Neuronal stem cell (in vitro differentiated cells): ENCODE measurements at regions not wholly inside any gene's neighbourhood (a gene's known extent, or its start where the extent isn't known, plus 50 kb on each side); places are given as distances from the start of the nearest gene placed in this dataset.

Experiments used
- DNase-seq: peaks from one replicate; pipeline ENCODE4 v3.0.0-alpha.2; 2013; ENCODE audit warnings: low spot score
- H2AFZ ChIP-seq: one replicate; pipeline ENCODE4 v1.6.1; 2013; ENCODE audit warnings: mild to moderate bottlenecking, low read length, inconsistent platforms
- H2AK5ac ChIP-seq: 2 replicates; pipeline ENCODE4 v1.6.1; 2013; ENCODE audit warnings: low read depth, mild to moderate bottlenecking, inconsistent platforms, low read length, moderate library complexity, mixed read lengths
- H2BK120ac ChIP-seq: 2 replicates; pipeline ENCODE4 v1.6.1; 2013; ENCODE audit warnings: low read depth, mild to moderate bottlenecking, inconsistent platforms, low read length, moderate library complexity, mixed read lengths
- H2BK12ac ChIP-seq: one replicate; pipeline ENCODE4 v1.6.1; 2013; ENCODE audit warnings: low read length, inconsistent platforms
- H2BK15ac ChIP-seq: 2 replicates; pipeline ENCODE4 v1.6.1; 2013; ENCODE audit warnings: mild to moderate bottlenecking, low read length, inconsistent platforms, mixed read lengths
- H2BK5ac ChIP-seq: one replicate; pipeline ENCODE4 v1.6.1; 2013; ENCODE audit warnings: inconsistent platforms, mild to moderate bottlenecking, low read length, moderate library complexity
- H3K14ac ChIP-seq: one replicate; pipeline ENCODE4 v1.6.1; 2013; ENCODE audit warnings: low read length, inconsistent platforms
- H3K18ac ChIP-seq: 2 replicates; pipeline ENCODE4 v1.6.1; 2013; ENCODE audit warnings: low read length, inconsistent platforms
- H3K23ac ChIP-seq: 2 replicates; pipeline ENCODE4 v1.6.1; 2013; ENCODE audit warnings: low read depth, mild to moderate bottlenecking, mixed read lengths, low read length, inconsistent platforms; ENCODE audit not compliant: poor library complexity
- H3K27ac ChIP-seq: replicated peaks from 3 replicates; pipeline ENCODE4 v1.5.1; 2013; ENCODE audit warnings: low read length, inconsistent platforms
- H3K27me3 ChIP-seq, 3 experiments: 2 replicates each; pipeline ENCODE4 v1.6.1; 2013; ENCODE audit warnings: low read length in 3 of 3, mild to moderate bottlenecking in 2 of 3, inconsistent platforms in 1 of 3, low read depth in 1 of 3, mixed read lengths in 1 of 3, moderate library complexity in 1 of 3; ENCODE audit not compliant: control insufficient read depth in 3 of 3, insufficient read depth in 3 of 3
- H3K36me3 ChIP-seq, 2 donors: replicated peaks in 1 of 2; 2 replicates each; pipeline ENCODE4 v1.6.1; 2013; ENCODE audit warnings: low read length in 2 of 2; ENCODE audit not compliant: control insufficient read depth in 2 of 2, insufficient read depth in 2 of 2
- H3K4ac ChIP-seq: 2 replicates; pipeline ENCODE4 v1.6.1; 2013; ENCODE audit warnings: inconsistent platforms, mild to moderate bottlenecking, low read length, moderate library complexity
- H3K4me1 ChIP-seq, 2 donors: 1 replicate in 1 of 2; 2 replicates in 1 of 2; pipeline ENCODE4 v1.6.1; 2013; ENCODE audit warnings: low read length in 2 of 2, low read depth in 1 of 2; ENCODE audit not compliant: control insufficient read depth in 2 of 2, insufficient read depth in 1 of 2
- H3K4me2 ChIP-seq: one replicate; pipeline ENCODE4 v1.6.1; 2013; ENCODE audit warnings: mild to moderate bottlenecking, low read length, inconsistent platforms; ENCODE audit not compliant: insufficient read depth, poor library complexity, severe bottlenecking
- H3K4me3 ChIP-seq, 2 donors: 2 replicates each; pipeline ENCODE4 v1.5.1; 2013; ENCODE audit warnings: low read length in 2 of 2, mild to moderate bottlenecking in 2 of 2, inconsistent platforms in 1 of 2, moderate library complexity in 1 of 2
- H3K79me1 ChIP-seq: one replicate; pipeline ENCODE4 v1.6.1; 2013; ENCODE audit warnings: low read depth, mild to moderate bottlenecking, inconsistent platforms, low read length, moderate library complexity
- H3K9ac ChIP-seq: one replicate; pipeline ENCODE4 v1.6.1; 2013; ENCODE audit warnings: mild to moderate bottlenecking, low read depth, low read length, inconsistent platforms; ENCODE audit not compliant: poor library complexity
- H3K9me3 ChIP-seq, 2 donors: replicated peaks in 1 of 2; 2 replicates each; pipeline versions ENCODE3 to v1.6.1; 2013; ENCODE audit warnings: low read length in 2 of 2, mild to moderate bottlenecking in 2 of 2, inconsistent platforms in 1 of 2, low read depth in 1 of 2, mixed read lengths in 1 of 2, moderate library complexity in 1 of 2; ENCODE audit not compliant: control insufficient read depth in 2 of 2, insufficient read depth in 1 of 2
- H4K8ac ChIP-seq: one replicate; pipeline ENCODE4 v1.6.1; 2013; ENCODE audit warnings: low read depth, mild to moderate bottlenecking, inconsistent platforms, low read length, moderate library complexity
- H4K91ac ChIP-seq: one replicate; pipeline ENCODE4 v1.6.1; 2013; ENCODE audit warnings: low read length, low read depth, mild to moderate bottlenecking, inconsistent platforms; ENCODE audit not compliant: poor library complexity
- WGBS, 2 donors: extraction: QIAGEN DNeasy Blood & Tissue Kit; methylation state at CpG; one replicate each; pipeline ENCODE4 v1.1.7; 2013; ENCODE audit warnings: missing lambda C conversion rate in 2 of 2, mixed read lengths in 1 of 2; ENCODE audit not compliant: insufficient read length in 2 of 2, insufficient replicate concordance in 1 of 2; ENCODE audit errors: extremely low coverage in 2 of 2; 5-methylcytosine and 5-hydroxymethylcytosine counted together

GRCh38 chr12:46936042-46936441, 110.2 kb upstream of the SLC38A4 start:
- no peak for DNase-seq
- no peak overlapping the region for H2AK5ac ChIP-seq
- H2BK120ac ChIP-seq = no peak overlapping the region
- H3K18ac ChIP-seq = no peak overlapping the region
- no peaks in the 10 kb centered on the region for H3K36me3 ChIP-seq
- H3K14ac ChIP-seq = no peak overlapping the region
- H3K9ac ChIP-seq = no peak overlapping the region
- H2BK15ac ChIP-seq = no peak overlapping the region
- H4K8ac ChIP-seq = no peak overlapping the region
- peaks cover 0 to 2% of the 10 kb centered on the region in 2 donors for H3K9me3 ChIP-seq
- no peak overlapping the region for H3K4me2 ChIP-seq
- H2BK5ac ChIP-seq = no peak overlapping the region
- no peak overlapping the region for H2BK12ac ChIP-seq
- no peak overlapping the region for H3K27ac ChIP-seq
- H4K91ac ChIP-seq = no peak overlapping the region
- no peaks in the 10 kb centered on the region for H3K27me3 ChIP-seq
- peaks cover 0 to 1% of the 10 kb centered on the region in 2 donors for H3K4me1 ChIP-seq
- H3K79me1 ChIP-seq = no peaks in the 10 kb centered on the region
- H2AFZ ChIP-seq = no peak overlapping the region
- no peak overlapping the region for H3K4me3 ChIP-seq
- H3K23ac ChIP-seq = no peak overlapping the region
- WGBS, 2 donors = no CpG with 5 or more reads among the region's 2 CpGs
- no peak overlapping the region for H3K4ac ChIP-seq

DNA sequence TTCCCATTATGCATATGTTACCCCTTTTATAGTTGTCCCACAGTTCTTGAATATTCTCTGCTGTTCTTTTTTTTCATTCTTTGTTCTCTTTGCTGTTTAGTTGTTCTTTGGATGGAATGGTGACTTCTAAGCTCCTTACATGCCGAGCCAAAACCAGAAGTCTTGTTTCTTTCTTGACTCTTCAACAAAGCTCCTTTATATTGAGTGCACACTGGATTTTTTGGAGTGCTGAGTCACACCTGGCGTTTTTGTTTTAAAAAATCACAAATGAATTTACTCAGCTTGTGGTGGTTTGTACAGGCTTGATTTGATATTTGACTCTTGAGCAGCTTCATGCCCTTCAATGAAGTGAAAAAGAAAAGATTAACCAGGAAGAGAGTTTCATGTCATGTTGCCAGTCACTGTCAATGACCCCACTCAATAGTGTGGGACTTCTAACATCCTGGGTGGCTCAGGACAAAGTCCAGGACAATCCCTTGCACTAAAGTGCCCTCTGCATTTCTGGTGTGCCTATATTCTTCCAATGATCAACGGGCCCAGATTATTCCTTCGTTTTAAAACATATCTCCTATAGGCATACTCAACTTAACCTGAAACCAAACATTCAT, 112.4 kb upstream of the SLC38A4 start:
- no peak overlapping the region for H4K91ac ChIP-seq
- no peak overlapping the region for H3K4me3 ChIP-seq
- no peak overlapping the region for H2BK120ac ChIP-seq
- H3K23ac ChIP-seq = no peak overlapping the region
- H2BK12ac ChIP-seq = no peak overlapping the region
- DNase-seq = no peak
- H2BK15ac ChIP-seq = no peak overlapping the region
- no peaks in the 10 kb centered on the region for H3K27me3 ChIP-seq
- H3K4ac ChIP-seq = no peak overlapping the region
- no peaks in the 10 kb centered on the region for H3K36me3 ChIP-seq
- H2AFZ ChIP-seq = no peak overlapping the region
- no CpG with 5 or more reads among the region's 4 CpGs for WGBS, 2 donors
- H4K8ac ChIP-seq = no peak overlapping the region
- H2AK5ac ChIP-seq = no peak overlapping the region
- peaks cover 0 to 1% of the 10 kb centered on the region in 2 donors for H3K4me1 ChIP-seq
- H3K4me2 ChIP-seq = no peak overlapping the region
- H3K79me1 ChIP-seq = no peaks in the 10 kb centered on the region
- no peak overlapping the region for H3K27ac ChIP-seq
- no peak overlapping the region for H2BK5ac ChIP-seq
- H3K18ac ChIP-seq = no peak overlapping the region
- no peak overlapping the region for H3K9ac ChIP-seq
- no peak overlapping the region for H3K14ac ChIP-seq
- H3K9me3 ChIP-seq = no peaks in the 10 kb centered on the region

- Histone ChIP-seq H4K91ac (no peak overlapping the region), H3K14ac (no peak overlapping the region), H4K8ac (no peak overlapping the region), H2BK5ac (no peak overlapping the region), H3K23ac (no peak overlapping the region), H2BK120ac (no peak overlapping the region), H3K4me1 (peaks cover 0 to 1% of the 10 kb centered on the region in 2 donors), H3K36me3 (no peaks in the 10 kb centered on the region), H2BK15ac (no peak overlapping the region), H3K79me1 (no peaks in the 10 kb centered on the region), H3K4ac (no peak overlapping the region), H3K18ac (no peak overlapping the region), H3K9me3 (no peaks in the 10 kb centered on the region), H3K4me3 (no peak overlapping the region), H3K27ac (no peak overlapping the region), H3K4me2 (no peak overlapping the region), H2AFZ (no peak overlapping the region), H3K27me3 (no peaks in the 10 kb centered on the region), H3K9ac (no peak overlapping the region), H2AK5ac (no peak overlapping the region), H2BK12ac (no peak overlapping the region)
- no peak for DNase-seq
- WGBS, 2 donors = no CpG with 5 or more reads among the region's 1 CpG
Measured at GRCh38 chr12:46941981-46942380, 116.2 kb upstream of the SLC38A4 start.

DNA sequence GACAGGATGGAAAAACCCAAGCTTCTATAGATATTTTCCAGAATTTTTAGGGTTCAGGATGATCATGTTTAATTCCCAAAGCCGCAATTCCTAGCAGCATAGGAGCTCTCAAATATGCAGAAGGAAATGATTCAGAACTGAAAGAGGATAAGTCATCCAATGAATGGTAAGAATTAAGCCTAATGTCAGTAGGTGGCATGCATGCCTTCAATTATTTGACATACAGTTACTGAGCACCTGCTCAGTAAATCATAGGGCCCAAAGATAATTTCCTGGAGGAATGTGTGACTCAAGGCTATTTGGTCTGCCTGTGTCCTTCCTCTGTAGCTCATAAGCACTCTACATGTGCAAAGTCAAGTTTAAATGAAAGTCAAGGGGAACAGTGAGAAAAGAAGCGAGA, 116.8 kb upstream of the SLC38A4 start:
- no peak overlapping the region for H3K4me2 ChIP-seq
- no peak overlapping the region for H2AFZ ChIP-seq
- H3K79me1 ChIP-seq = no peaks in the 10 kb centered on the region
- no peak overlapping the region for H4K8ac ChIP-seq
- DNase-seq = no peak
- H3K27me3 ChIP-seq = no peaks in the 10 kb centered on the region
- H3K18ac ChIP-seq = no peak overlapping the region
- no peak overlapping the region for H2AK5ac ChIP-seq
- no peak overlapping the region for H2BK120ac ChIP-seq
- no peak overlapping the region for H3K4ac ChIP-seq
- H3K23ac ChIP-seq = no peak overlapping the region
- H4K91ac ChIP-seq = no peak overlapping the region
- H3K27ac ChIP-seq = no peak overlapping the region
- H3K4me3 ChIP-seq = no peak overlapping the region
- no peak overlapping the region for H2BK5ac ChIP-seq
- H3K14ac ChIP-seq = no peak overlapping the region
- no peak overlapping the region for H3K9ac ChIP-seq
- peaks cover 0 to 1% of the 10 kb centered on the region in 2 donors for H3K4me1 ChIP-seq
- H2BK15ac ChIP-seq = no peak overlapping the region
- H3K9me3 ChIP-seq = no peaks in the 10 kb centered on the region
- H3K36me3 ChIP-seq = no peaks in the 10 kb centered on the region
- no peak overlapping the region for H2BK12ac ChIP-seq
- no CpG with 5 or more reads among the region's 2 CpGs for WGBS, 2 donors
